ENCODE measurements at regions not wholly inside any gene's neighbourhood (a gene's known extent, or its start where the extent isn't known, plus 50 kb on each side); places are given as distances from the start of the nearest gene placed in this dataset.

DNA sequence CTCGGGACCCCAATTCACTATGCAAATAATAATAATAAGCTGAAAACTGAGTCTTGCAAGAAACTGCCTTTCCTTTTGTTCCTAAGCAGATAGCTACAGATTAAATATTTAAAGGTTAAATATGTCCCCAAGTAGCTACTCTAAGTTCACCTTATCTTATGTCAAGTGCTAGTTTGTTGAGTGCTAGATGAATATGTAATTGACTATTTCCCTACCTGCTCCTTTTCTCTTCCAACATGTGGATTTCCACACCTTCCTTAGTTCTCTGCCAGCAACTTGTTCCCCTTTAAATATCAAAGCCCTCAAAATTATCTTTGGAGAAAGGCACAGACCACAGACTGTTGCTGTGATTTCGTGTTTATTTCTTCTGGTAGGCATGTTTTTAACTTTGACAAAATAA lies 709.2 kb upstream of the SLITRK1 start:
- no peak for TF ChIP-seq CTCF (IDR thresholded peaks at IDR 0.05)
- TF ChIP-seq POLR2AphosphoS5 (IDR thresholded peaks at IDR 0.05) = no peak
- TF ChIP-seq EP300 (IDR thresholded peaks at IDR 0.05) = no peak
- no peak for TF ChIP-seq POLR2A (IDR thresholded peaks at IDR 0.05)
